ENCODE measurements at regions not wholly inside any gene's neighbourhood (a gene's known extent, or its start where the extent isn't known, plus 50 kb on each side); places are given as distances from the start of the nearest gene placed in this dataset.

DNA sequence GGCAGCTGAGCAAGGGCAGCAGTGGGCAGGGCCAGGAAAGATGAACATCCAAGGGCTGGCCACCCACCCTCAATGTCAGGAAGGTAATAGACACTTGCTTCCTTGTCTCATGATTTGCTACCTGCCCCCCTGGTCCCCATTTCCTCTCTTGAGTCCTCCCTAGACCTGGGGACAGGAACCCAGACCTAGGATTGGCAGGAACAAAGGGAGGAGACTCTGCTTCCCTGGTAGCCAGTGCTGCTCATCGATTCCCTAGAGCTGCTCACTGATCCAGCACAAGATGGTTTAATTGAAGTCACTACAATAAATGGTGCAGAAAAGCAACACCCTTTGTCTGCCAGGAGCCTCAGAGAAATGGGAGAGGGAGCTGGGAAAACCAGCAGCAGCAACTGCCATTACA, 67.8 kb upstream of the CHST1 start:
- peaks cover 8% of the 10 kb centered on the region; the same call in 1 of the 2 replicates for H3K4me1 ChIP-seq (ENCODE audit: insufficient read depth, low read length)
- BruUV-seq (replicated peaks): no TSS peak
- no peaks in the 10 kb centered on the region for H4K20me1 ChIP-seq (ENCODE audit: insufficient read depth, low read length)
- intact Hi-C loops (cut with micrococcal nuclease; ENCODE audit: unreplicated experiment): no loop called here
- no peak for FAIRE-seq
- POLR2A ChIA-PET: no interaction called here
- in situ Hi-C loops (cut with HindIII; ENCODE audit: extremely low pct_ligation_motif_present, low pct_unique_long_range_greater_than_20kb): no loop called here
- H3K4me2 ChIP-seq (ENCODE audit: low read depth, low read length): no peak overlapping the region
- no peaks in the 10 kb centered on the region for H3K9me3 ChIP-seq (ENCODE audit: low read length)
- H3K79me2 ChIP-seq (ENCODE audit: insufficient read depth, low read length): no peaks in the 10 kb centered on the region
- H2AFZ ChIP-seq (ENCODE audit: low read length): no peak overlapping the region
- no peaks in the 10 kb centered on the region for H3K36me3 ChIP-seq (replicated peaks in 1 of 2; ENCODE audit: control insufficient read depth in 1 of 2, insufficient read depth in 2 of 2, low read length in 2 of 2)
- peaks cover 0 to 10% of the 10 kb centered on the region in 2 experiments; a peak in 1 of 5 replicates for H3K27me3 ChIP-seq (ENCODE audit: control insufficient read depth in 1 of 2, insufficient read depth in 2 of 2, low read length in 2 of 2)
- WGBS (ENCODE audit: low lambda C conversion rate): 0% methylated on average over 1 of the region's 1 CpG
- DNase-seq (ENCODE audit: low spot score): no peak
- no peak for TF ChIP-seq KLF15 (CRISPR knock-in tag; IDR thresholded peaks at IDR 0.05; ENCODE audit: borderline replicate concordance)
- TF ChIP-seq, protein P1, sequence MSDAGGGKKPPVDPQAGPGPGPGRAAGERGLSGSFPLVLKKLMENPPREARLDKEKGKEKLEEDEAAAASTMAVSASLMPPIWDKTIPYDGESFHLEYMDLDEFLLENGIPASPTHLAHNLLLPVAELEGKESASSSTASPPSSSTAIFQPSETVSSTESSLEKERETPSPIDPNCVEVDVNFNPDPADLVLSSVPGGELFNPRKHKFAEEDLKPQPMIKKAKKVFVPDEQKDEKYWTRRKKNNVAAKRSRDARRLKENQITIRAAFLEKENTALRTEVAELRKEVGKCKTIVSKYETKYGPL (CRISPR knock-in tag; IDR thresholded peaks at IDR 0.05): no peak
- TF ChIP-seq TGIF2 (CRISPR knock-in tag; IDR thresholded peaks at IDR 0.05): no peak
- no peak overlapping the region for H3K9ac ChIP-seq (ENCODE audit: insufficient read depth, low read depth, low read length)
- CTCF ChIA-PET (ENCODE audit: low intra/inter-chr PET ratio, low total read pairs): no interaction called here
- ATAC-seq: no peak
- H3K27ac ChIP-seq (ENCODE audit: extremely low read length, insufficient read depth, low read length): no peak overlapping the region
- H3K4me3 ChIP-seq (replicated peaks in 1 of 3; ENCODE audit: insufficient read depth in 1 of 3, low read depth in 2 of 3, low read length in 3 of 3): no peak overlapping the region

DNA sequence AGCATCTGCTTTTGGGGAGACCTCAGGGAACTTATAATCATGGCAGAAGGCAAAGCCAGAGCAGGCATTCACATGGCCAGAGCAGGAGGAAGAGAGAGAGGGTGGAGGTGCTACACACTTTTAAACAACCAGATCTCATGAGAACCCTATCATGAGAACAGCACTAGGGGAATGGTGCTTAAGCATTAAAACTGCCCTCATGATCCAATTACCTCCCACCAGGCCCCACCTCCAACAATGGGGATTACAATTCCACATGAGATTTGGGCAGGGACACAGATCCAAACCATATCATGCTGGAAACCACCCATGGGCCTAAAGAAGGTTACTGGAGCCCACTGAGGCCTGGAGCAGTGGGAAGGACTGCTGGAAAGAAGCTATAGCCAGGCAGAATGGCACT, 66.9 kb upstream of the CHST1 start:
- Histone ChIP-seq H3K4me1 (ENCODE audit: insufficient read depth, low read length) (peaks cover 8% of the 10 kb centered on the region; the same call in 1 of the 2 replicates), H3K4me3 (replicated peaks in 1 of 3; ENCODE audit: insufficient read depth in 1 of 3, low read depth in 2 of 3, low read length in 3 of 3) (no peak overlapping the region), H3K36me3 (replicated peaks in 1 of 2; ENCODE audit: control insufficient read depth in 1 of 2, insufficient read depth in 2 of 2, low read length in 2 of 2) (no peaks in the 10 kb centered on the region), H3K27ac (ENCODE audit: extremely low read length, insufficient read depth, low read length) (no peak overlapping the region), H2AFZ (ENCODE audit: low read length) (no peak overlapping the region), H3K9ac (ENCODE audit: insufficient read depth, low read depth, low read length) (no peak overlapping the region), H3K79me2 (ENCODE audit: insufficient read depth, low read length) (no peaks in the 10 kb centered on the region), H3K4me2 (ENCODE audit: low read depth, low read length) (no peak overlapping the region), H3K27me3 (ENCODE audit: control insufficient read depth in 1 of 2, insufficient read depth in 2 of 2, low read length in 2 of 2) (peaks cover 0 to 10% of the 10 kb centered on the region in 2 experiments; a peak in 1 of 5 replicates), H3K9me3 (ENCODE audit: low read length) (no peaks in the 10 kb centered on the region), H4K20me1 (ENCODE audit: insufficient read depth, low read length) (no peaks in the 10 kb centered on the region)
- intact Hi-C loops (cut with micrococcal nuclease; ENCODE audit: unreplicated experiment): no loop called here
- FAIRE-seq (no peak), ATAC-seq (no peak), DNase-seq (ENCODE audit: low spot score) (no peak)
- ChIA-PET POLR2A (no interaction called here), CTCF (ENCODE audit: low intra/inter-chr PET ratio, low total read pairs) (no interaction called here)
- BruUV-seq (replicated peaks): no TSS peak
- in situ Hi-C loops (cut with HindIII; ENCODE audit: extremely low pct_ligation_motif_present, low pct_unique_long_range_greater_than_20kb): no loop called here
- TF ChIP-seq ZBTB20 (CRISPR knock-in tag; IDR thresholded peaks at IDR 0.05; ENCODE audit: borderline replicate concordance, low read depth): no peak
- TF ChIP-seq ZNF772 (CRISPR knock-in tag; IDR thresholded peaks at IDR 0.05): no peak
- no peak for TF ChIP-seq SKI (IDR thresholded peaks at IDR 0.05; ENCODE audit: partially characterized antibody)
- TF ChIP-seq ZNF20 (CRISPR knock-in tag; IDR thresholded peaks at IDR 0.05): no peak
- no peak for TF ChIP-seq KLF16 (CRISPR knock-in tag; IDR thresholded peaks at IDR 0.05)
- TF ChIP-seq, protein P2, sequence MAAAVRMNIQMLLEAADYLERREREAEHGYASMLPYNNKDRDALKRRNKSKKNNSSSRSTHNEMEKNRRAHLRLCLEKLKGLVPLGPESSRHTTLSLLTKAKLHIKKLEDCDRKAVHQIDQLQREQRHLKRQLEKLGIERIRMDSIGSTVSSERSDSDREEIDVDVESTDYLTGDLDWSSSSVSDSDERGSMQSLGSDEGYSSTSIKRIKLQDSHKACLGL (CRISPR knock-in tag; IDR thresholded peaks at IDR 0.05): no peak
- TF ChIP-seq ATF7 (IDR thresholded peaks at IDR 0.05): no peak
- TF ChIP-seq ATF7 (CRISPR knock-in tag; IDR thresholded peaks at IDR 0.05): no peak
- TF ChIP-seq MIXL1 (CRISPR knock-in tag; IDR thresholded peaks at IDR 0.05): no peak
- TF ChIP-seq MAF1 (CRISPR knock-in tag; IDR thresholded peaks at IDR 0.05; ENCODE audit: borderline replicate concordance): no peak
- TF ChIP-seq TBP (CRISPR knock-in tag; IDR thresholded peaks at IDR 0.05): no peak
- TF ChIP-seq SMYD3 (CRISPR knock-in tag; IDR thresholded peaks at IDR 0.05): no peak
- TF ChIP-seq, protein P3, sequence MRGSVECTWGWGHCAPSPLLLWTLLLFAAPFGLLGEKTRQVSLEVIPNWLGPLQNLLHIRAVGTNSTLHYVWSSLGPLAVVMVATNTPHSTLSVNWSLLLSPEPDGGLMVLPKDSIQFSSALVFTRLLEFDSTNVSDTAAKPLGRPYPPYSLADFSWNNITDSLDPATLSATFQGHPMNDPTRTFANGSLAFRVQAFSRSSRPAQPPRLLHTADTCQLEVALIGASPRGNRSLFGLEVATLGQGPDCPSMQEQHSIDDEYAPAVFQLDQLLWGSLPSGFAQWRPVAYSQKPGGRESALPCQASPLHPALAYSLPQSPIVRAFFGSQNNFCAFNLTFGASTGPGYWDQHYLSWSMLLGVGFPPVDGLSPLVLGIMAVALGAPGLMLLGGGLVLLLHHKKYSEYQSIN (CRISPR knock-in tag; IDR thresholded peaks at IDR 0.05; ENCODE audit: borderline replicate concordance): no peak
- TF ChIP-seq ARNT2 (CRISPR knock-in tag; IDR thresholded peaks at IDR 0.05; ENCODE audit: low read depth): no peak
- no peak for TF ChIP-seq TSC22D2 (CRISPR knock-in tag; IDR thresholded peaks at IDR 0.05; ENCODE audit: borderline replicate concordance)
- no peak for TF ChIP-seq SIN3B (IDR thresholded peaks at IDR 0.05; ENCODE audit: low read length)
- TF ChIP-seq ZNF549 (CRISPR knock-in tag; IDR thresholded peaks at IDR 0.05): no peak
